NCI-H2196 treated with DMSO at 0.1 percent for 48 hours (cell line): ENCODE measurements at regions not wholly inside any gene's neighbourhood (a gene's known extent, or its start where the extent isn't known, plus 50 kb on each side); places are given as distances from the start of the nearest gene placed in this dataset.

Experiments used
- DNase-seq: peaks from one replicate; lab custom pipeline; 2025; ENCODE audit not compliant: unreplicated experiment; lab: John Stamatoyannopoulos, UW

DNA sequence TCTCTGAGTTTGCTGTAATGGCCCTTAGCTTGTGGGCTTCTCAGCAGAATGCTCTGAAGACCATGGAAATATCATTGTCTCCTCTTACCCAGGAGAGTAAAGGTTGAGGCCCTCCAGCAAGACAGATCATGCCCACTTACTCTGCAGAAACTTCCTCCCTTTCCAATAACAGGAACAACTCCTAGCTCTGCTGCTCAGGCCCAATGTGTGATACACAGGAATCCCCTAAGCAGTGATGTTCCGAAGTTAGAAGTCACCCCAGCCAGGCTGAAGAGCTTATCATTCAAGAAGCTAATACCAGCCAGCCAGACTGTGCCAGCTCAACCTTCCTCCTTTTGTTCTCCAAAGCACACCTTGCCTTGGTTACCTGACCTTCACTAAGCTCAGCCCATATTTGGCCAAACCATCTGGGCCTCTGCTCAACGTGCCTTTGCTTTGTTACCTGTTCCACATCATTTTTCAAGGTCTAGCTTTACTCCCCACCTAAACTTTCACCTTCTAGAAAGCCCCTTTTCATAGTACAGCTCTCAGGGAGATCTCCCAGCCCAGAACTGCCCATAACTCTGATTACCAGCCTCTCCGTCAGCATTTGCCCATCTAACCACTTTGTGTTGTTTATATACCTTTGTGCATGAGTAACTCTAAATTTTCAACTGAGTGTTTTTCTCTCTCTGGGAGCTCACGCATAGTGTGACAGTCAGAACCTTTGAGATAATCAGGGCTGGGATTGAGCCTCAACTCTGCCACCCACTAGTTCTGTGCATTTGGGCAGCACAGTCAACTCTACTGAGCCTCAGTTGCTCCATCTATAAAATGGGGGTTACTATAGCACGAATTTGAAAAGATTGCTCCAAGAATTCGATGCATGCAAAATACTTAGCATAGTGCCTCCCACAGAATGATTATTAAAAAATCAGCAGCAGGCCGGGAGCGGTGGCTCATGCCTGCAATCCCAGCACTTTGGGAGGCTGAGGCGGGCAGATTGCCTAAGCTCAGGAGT is 107.6 kb upstream of the CPEB4 start:
- DNase-seq: no peak

DNA sequence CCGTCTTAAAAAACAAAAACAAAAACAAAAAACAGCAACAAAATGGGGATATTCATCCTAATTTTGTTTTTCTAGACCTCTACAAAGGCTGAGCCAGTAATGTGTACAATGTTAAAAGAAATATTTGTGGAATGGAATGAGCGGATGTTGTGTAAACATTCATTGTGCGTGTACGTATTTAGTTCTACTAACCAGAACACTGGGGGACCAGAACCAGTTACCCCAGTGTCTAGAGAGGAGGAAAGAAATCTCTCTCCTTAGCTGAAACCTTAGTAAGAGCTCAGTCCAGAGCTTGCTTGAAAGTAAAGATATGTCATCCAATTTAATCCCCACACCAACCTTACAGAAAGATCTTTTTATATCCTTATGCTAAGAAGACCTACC is 106.7 kb upstream of the CPEB4 start:
- DNase-seq: no peak

DNA sequence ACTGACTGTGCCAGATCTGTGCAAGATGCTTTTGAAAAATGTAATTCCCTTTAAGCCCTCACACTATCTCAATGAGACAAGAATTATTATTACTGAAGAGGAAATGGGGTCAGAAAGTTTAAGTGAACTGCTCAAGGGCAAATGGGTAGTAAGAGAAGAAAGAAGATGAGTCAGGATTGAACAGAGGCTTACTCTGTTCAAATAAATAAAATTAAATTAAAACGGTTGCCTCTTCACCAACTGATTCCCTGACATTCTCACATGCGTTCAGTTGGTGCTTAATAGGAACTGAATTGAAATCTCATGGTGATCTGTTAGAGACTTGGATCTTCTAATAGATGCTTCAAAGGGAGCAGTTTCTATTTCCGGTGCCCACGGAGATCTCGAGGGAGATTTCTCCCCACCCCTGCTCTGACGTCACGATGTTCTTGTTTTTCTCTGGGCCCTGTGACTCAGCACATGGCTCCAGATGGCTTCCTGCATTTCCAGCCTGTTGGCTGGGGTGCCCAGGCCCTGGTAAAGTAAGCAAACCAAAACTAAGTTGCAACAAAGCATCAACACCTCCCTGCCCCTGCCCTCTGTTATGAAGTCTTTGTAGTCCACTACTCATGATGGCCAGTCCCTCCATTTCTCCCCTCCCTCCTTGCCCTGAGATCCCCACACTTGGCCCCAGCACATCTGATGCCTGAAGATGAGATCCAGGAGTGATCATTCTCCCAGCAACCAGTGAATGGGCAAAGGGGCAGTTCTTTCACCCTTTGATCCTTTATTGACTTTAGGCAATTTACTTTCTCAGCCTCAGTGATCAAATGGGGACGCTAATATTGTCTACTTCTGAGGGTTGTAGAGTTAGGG is 106.1 kb upstream of the CPEB4 start:
- DNase-seq: no peak

DNA sequence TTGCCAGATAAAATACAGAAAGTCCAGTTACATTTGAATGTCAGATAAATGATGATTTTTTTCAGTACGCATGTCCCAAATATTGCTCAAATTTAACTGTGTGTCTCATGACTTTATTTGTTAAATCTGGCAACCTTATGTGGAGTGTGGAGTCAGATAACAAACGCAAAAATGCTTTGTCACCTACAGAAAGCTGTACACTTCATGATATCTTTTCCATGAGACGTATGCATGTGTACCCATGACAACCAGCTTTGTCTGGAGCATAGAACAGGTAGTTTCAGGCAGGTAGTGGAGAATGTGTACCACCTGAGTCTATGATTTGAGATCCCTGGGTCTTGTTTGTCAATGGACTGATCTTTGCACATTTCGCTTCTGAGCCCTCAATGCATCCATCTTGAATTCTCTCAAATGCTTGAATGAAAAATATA is 105.5 kb upstream of the CPEB4 start:
- DNase-seq: no peak

DNA sequence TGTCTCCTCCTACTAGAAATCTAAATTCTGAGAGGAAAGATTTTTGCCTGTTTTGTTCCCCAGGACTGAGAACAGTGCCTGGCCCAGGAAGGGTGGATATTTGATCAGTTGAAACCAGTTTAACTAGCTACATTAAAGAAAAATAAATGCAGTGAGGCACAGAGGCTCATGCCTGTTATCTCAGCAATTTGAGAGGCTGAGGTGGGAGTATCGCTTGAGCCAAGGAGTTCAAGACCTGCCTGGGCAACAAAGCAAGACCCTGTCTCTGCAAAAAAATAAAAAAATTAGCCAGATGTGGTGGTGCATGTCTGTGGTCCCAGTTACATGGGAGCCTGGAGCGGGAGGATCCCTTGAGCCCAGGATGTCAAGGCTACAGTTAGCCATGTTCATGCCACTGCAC is 104.8 kb upstream of the CPEB4 start:
- no peak for DNase-seq

DNA sequence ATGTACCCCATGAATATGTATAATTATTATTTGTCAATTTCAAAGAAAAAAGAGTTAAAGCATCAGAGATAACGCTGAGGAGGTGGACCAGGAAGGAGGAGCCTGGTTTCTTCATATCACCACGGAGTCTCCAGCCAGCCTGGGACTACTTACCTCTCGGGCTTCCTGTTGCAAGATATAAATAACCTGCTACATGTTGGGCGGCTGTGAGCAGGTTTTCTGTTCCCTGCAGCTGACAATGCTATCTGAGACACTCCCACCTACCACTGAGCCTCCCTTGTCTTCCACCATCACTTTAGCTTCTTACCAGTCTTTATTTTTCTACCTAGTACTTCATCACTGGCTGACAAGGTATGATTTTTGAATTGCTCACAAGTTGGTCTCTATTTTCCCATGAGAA is 102.7 kb upstream of the CPEB4 start:
- no peak for DNase-seq

DNA sequence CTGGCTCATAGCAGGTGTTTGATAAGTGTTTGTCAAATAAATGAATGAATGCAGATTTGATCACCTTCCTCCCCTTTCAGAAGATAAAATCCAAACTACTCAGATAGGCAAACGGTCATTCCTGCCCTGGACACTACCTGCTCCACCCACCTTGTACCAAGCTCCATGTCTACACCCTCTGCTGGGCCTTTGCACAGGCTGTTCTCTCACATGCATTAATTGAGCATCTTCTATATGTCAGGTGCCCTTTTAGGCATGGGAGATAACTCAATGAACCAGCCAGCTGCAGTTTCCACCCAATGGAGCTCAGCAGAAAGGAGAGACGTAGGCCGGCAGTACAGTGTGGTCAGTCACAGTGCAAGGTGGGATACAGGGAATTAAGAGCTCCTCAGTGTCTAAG is 102.3 kb upstream of the CPEB4 start:
- DNase-seq: no peak

DNA sequence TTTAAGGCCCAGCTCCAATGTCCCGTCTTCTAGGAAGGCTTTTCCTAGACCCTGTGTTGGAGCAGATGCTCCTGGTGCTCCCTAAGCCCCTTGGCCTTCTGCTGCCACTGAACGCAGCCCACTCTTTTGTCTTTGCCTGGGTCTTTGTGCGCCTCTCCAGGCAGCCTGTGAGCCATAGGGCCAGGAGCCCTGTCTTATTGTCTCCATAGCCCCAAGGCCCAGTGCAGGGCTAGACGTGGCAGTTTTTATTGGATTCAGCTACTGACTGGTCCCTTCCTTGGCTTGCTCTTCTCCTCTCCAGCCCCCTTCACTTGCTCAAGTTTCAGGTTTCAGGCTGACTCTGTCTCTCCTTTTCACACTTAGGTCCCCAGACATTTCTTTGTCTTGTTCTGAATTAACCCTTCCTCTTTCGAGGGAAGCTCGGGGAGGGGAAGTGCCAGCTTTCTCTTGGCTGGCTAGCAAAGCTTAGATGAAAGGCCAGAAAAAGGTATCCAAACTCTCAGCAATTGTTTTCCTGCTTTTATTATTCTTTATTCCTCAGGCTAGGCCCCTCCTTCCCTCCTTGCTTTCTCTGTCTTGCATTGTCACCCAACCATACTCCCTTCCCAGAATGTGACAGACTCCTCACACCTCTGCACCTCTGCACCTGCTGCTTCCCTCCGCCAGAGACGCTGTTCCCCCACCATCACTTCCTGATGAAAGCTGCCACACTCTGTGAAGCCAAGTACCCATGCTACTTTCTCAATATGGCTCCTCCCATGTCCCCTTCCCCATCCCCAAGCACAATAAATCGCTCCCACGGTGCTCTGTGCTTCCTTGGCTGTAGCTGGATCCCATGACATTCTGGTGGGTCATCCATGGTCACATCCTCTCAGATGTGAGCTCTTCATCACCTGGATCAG is 101.6 kb upstream of the CPEB4 start:
- no peak for DNase-seq

DNA sequence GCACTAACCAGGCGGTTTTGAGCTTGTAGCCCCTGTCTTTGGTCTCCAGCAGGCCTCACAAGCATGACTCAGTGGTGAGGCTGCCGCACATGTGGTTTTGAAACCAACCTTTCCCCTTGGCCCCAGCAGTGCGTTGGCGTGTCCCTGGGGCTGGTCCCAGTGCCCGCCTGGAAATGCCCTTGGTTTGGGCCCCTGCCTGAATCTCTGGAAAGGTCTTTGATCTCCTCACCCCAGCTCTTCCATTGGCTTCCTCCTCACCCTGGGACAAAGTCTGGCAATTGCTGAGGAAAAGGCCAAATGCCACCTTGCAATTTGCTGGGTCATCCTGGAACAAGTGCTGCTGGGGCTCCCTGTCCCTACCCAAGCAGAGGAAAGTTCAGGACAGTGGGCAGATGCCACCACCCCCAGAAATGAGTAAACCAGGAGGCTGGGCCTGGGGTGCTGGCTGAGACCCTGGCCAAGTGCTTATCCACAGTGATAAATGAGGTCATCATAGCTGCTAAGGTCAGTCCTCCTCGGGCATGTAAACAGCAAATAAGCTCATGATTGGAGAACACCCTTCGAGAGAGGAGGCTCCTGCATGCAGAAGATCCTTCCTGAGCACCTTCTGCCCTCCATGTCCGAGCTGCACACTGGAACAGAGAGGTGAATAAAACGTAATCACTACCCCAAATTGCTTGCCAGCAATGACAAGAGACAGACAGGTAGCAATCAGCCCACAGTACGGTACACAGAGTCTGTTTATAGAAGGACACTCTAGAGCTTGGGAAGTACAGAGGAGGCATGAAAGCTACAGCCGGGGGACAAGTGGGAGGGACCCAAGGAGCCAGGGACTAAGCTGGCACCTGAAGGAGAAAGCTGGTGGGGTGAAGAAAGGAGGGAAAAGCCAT is 98.9 kb upstream of the CPEB4 start:
- DNase-seq: no peak

DNA sequence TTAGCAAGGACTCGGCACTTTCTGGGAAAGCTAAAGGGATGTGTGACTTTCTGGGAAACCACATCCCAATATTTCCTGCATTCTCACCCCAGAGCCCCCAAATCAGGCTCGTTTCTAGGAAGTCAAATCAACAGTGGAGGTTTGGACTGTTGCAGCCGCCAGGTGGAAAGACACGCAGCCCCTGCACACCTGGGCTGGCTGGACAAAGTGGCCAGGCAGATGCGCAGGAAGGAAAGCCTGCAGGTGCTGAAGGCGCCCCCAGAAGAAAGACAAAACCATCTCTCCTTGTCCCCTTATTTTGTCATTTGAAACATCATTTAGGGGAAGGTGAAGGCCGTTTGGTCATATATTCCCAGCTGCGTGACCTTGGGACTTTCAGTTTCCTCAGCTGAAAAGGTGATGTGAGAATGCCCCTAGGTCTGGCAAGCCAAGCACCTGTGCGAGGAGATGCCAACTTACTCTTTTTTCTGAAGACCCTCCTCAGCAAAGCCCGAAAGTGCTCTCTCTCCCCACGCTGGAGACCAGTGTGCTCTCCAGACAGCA is 97.9 kb upstream of the CPEB4 start:
- no peak for DNase-seq

DNA sequence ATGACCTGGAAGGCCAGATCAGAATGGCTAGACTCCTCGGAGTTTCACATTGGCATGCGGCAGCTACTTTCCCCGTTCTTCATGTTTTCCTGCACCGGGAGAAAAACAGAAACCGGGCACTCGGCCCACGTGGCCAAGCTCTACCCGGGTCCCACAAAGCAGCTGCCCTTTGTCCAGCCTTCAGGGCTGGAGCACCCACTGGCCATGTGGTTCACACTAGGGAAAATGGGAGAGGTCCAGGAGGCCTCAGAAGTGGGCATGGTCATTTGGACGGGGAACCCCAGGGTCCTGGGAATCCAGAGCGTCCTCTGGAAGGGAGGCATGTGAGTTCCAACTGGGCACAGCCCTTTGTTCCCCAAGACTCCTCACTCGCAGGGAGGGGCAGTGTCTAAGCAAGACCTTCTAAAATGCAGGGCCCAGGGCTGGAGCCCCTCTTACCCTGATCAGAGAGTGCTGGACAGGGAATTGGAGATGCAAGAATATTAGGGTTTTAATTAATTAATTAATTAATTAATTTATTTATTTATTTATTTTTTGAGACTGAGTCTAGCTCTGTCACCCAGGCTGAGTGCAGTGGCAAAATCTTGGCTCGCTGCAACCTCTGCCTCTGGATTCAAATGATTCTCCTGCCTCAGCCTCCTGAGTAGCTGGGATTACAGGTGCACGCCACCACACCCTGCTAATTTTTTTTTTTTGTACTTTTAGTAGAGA is 97.2 kb upstream of the CPEB4 start:
- DNase-seq: no peak

DNA sequence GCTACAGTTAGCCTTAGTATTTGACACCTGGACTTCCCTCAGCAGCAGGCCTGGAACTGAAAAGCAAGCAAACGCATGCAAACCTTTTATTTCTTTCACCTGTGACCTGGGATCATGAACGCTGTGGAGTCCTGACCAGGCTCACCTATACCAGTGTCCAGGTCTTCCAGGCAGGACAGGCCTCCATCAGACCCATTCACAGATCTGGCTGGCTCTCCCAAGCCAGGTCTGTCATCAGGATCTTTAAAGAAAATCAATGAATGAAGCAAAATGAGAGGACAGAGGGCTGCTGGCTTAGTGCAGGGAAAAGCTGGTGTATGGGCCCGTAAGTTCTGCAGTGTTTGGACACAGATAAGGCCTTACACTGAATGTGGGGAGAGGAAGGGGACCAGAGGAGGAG is 96.3 kb upstream of the CPEB4 start:
- no peak for DNase-seq

DNA sequence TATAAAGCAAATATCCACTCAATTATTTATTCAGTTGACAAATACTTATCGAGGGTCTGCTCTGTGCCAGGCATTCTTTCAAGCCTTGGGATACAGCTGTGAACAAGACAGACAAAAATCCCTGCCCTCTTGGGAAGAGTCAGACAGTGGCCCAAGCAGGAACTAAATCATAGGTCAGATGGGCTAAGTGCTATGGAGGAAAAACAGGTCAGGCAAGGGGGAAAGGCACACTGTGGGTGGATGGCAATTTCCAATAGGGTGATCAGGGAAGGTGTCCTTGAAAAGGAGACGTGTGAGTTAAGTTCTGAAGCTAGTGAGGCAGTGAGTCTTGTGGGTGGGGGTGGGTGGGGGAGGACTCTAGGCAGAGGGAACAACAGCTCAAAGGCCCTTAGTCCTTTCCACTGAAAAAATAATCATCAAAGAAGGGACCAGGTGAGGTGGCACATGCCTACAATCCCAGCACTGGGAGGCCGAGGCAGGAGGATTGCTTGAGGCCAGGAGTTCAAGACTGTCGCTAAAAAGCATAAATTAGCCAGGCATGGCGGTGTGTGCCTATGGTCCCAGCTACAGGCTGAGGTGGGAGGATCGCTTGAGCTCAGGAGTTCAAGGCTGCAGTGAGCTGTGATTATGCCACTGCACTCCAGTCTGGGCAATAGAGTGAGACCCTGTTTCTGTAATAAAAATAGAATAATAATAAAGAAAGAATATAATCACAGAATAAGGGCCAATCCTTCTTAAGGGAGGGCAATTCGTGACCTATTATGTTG is 95.2 kb upstream of the CPEB4 start:
- DNase-seq: no peak

DNA sequence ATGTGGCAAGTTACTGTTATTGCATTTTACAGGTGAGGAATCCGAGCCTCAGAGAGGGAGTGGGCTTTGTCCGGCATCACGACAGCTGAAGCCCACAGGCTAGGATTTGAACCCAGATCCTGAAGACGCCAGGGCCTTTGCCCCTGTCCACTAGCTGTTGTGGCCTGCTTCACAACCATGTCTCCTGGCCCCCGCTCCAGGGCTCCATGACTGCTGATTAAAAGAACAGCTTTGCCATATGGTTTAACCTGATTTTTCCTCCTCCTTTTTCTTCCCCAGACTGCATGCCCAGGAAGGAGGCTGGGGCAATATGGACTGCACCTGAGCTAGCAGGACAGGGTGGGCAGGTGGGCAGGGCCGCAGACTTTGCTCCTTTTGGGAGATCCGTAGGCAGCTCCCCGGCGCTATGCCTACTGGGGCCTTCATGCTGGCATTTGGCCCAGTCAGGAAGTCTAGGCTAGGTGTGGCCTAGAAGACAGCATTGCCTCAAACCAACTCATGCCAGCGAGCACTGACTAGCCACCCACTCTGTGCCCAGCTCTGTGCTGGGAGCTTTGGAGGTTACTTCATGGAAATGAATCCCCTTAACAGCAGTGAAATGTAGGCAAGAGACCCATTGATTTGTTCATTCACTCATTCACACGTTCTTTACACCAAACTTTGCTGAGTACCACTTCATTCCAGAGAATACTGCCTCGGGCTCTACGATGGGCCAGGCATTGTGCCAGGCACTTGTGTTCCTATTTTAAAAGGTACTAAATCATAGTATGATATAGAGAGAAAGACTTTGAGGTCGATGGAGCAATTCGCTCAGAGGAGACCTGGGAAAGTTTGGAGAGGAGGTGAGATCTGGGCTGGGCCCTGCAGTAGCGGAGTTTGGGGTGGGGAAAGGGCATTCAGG is 94.3 kb upstream of the CPEB4 start:
- no peak for DNase-seq

DNA sequence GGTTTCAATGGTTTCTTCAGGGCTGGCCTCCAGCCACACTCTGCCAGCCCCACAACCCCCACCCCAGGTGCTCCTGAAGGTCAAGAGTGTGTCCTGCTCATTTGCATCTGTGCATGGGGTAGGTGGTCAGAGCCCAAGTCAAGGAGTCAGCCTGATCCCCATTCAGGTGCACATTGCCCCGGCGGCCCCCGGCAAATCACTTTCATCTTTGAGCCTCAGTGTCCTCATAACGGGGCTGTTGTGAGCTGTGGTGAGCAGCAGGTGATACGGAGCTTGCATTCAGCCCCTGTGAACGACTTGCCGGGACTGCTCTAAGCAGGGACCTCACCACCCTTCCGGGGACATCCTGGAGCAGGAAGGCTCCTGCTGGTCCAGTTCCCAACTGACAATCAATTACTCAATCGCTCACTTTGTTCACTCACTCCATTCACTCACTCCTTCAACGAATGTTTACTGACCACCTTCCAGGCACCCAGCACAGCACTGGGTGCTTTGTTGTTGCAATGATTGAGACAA is 93.2 kb upstream of the CPEB4 start:
- DNase-seq: no peak

DNA sequence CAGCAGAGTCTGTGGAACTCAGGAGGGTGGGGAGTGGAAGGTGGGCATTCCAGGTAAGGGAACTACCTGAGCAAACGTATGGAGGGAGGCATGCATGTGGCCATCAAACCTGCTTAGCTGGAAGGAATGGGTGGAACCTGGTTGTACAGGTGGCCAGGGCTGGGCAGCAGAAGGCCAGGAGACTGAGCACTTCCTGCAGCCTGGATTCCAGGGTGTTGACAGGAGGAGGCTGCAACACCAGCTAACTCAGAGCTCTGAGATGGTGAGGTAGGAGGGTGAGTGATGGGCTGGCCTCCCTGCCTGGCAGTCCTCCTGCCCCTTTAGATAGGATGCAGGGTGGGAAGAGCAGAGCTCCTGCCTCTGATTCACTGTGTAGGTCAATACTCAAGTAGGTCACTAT is 92.5 kb upstream of the CPEB4 start:
- no peak for DNase-seq
